SK-N-SH (cell line): ENCODE measurements at regions not wholly inside any gene's neighbourhood (a gene's known extent, or its start where the extent isn't known, plus 50 kb on each side); places are given as distances from the start of the nearest gene placed in this dataset.

Experiments used
- CTCF ChIA-PET: fragments of 300-600, 350-600 bp; formaldehyde crosslinking; extraction: SDS; loops from one replicate; lab custom pipeline; 2021; lab: Yijun Ruan, JAX
- POLR2A ChIA-PET: fragments of 350-600 bp; sonication (Branson Sonifier 250); formaldehyde crosslinking; extraction: SDS; loops from one replicate; lab custom pipeline; 2020; ENCODE audit warnings: antibody characterized with exemption, inconsistent platforms; lab: Yijun Ruan, JAX
- DNase-seq: peaks from one replicate; pipeline ENCODE4 v3.0.0; 2012
- H2AFZ ChIP-seq: fragments of 200-600 bp; sonication (generic); 2 replicates; pipeline ENCODE4 v1.8.1; 2016; ENCODE audit warnings: antibody characterized with exemption, mild to moderate bottlenecking, low read depth
- H3F3A ChIP-seq: fragments of 200-600 bp; sonication (generic); replicated peaks from 2 replicates; pipeline ENCODE3; 2016; ENCODE audit warnings: antibody characterized with exemption, mild to moderate bottlenecking; ENCODE audit not compliant: insufficient read depth
- H3K27ac ChIP-seq, 2 experiments: fragments of 200-500 bp in 1 of 2; fragments of 200-600 bp in 1 of 2; sonication (Bioruptor generic) in 1 of 2; sonication (generic), shearing (Covaris generic) in 1 of 2; 2 replicates each; pipeline versions ENCODE4 v1.5.1 to v1.6.1; 2014 to 2016; ENCODE audit warnings: low read depth in 2 of 2, inconsistent platforms in 1 of 2, low read length in 1 of 2, mild to moderate bottlenecking in 1 of 2, mixed read lengths in 1 of 2
- H3K27me3 ChIP-seq: fragments of 200-600 bp; sonication (generic), shearing (Covaris generic); 2 replicates; pipeline ENCODE4 v1.6.1; 2016; ENCODE audit warnings: mixed run types; ENCODE audit not compliant: insufficient read depth
- H3K36me3 ChIP-seq, 2 experiments: fragments of 200-500 bp in 1 of 2; fragments of 200-600 bp in 1 of 2; sonication (Bioruptor generic) in 1 of 2; sonication (generic) in 1 of 2; replicated peaks in 1 of 2; 2 replicates each; pipeline versions ENCODE3 to v1.5.1; 2014 to 2016; ENCODE audit warnings: low read length in 1 of 2, mild to moderate bottlenecking in 1 of 2; ENCODE audit not compliant: insufficient read depth in 2 of 2, control insufficient read depth in 1 of 2
- H3K4me1 ChIP-seq, 2 experiments: fragments of 200-500 bp in 1 of 2; fragments of 200-600 bp in 1 of 2; sonication (Bioruptor generic) in 1 of 2; sonication (generic), shearing (Covaris generic) in 1 of 2; 2 replicates each; pipeline versions ENCODE4 v1.5.1 to v1.6.1; 2014 to 2016; ENCODE audit warnings: low read depth in 1 of 2, low read length in 1 of 2, mixed run types in 1 of 2; ENCODE audit not compliant: insufficient read depth in 2 of 2, control insufficient read depth in 1 of 2
- H3K4me2 ChIP-seq: fragments of 200-600 bp; sonication (generic), shearing (Covaris generic); 2 replicates; pipeline ENCODE4 v1.6.1; 2017; ENCODE audit warnings: mixed run types
- H3K4me3 ChIP-seq, 2 experiments: fragments of 200-500 bp in 1 of 2; fragments of 200-600 bp in 1 of 2; sonication (Bioruptor generic) in 1 of 2; sonication (generic), shearing (Covaris generic) in 1 of 2; 2 replicates each; pipeline versions ENCODE4 v1.5.1 to v1.8.1; 2014 to 2016; ENCODE audit warnings: low read depth in 2 of 2, inconsistent platforms in 1 of 2, low read length in 1 of 2, mild to moderate bottlenecking in 1 of 2, mixed read lengths in 1 of 2, moderate library complexity in 1 of 2
- H3K79me2 ChIP-seq: fragments of 200-600 bp; sonication (generic); 2 replicates; pipeline ENCODE4 v1.8.1; 2017; ENCODE audit warnings: mild to moderate bottlenecking; ENCODE audit not compliant: insufficient read depth
- H3K9ac ChIP-seq: fragments of 200-600 bp; sonication (generic); 2 replicates; pipeline ENCODE4 v1.6.1; 2017; ENCODE audit warnings: mixed run types
- H3K9me2 ChIP-seq: fragments of 200-600 bp; sonication (generic); 2 replicates; pipeline ENCODE4 v1.6.1; 2017; ENCODE audit warnings: mixed run types
- H3K9me3 ChIP-seq: fragments of 200-600 bp; sonication (generic); 2 replicates; pipeline ENCODE4 v1.6.1; 2017; ENCODE audit warnings: mixed run types, mild to moderate bottlenecking, moderate library complexity
- H4K20me1 ChIP-seq: fragments of 200-600 bp; sonication (generic); 2 replicates; pipeline ENCODE4 v1.6.1; 2017; ENCODE audit warnings: mild to moderate bottlenecking, mixed run types; ENCODE audit not compliant: insufficient read depth
- CHD2 ChIP-seq: fragments of 150-350 bp; IDR thresholded peaks from 2 replicates; pipeline ENCODE4 v1.6.1; 2018; ENCODE audit warnings: low read length; ENCODE audit not compliant: partially characterized antibody
- CTCF ChIP-seq: fragments of 200-600 bp; sonication (generic); IDR thresholded peaks from 2 replicates; pipeline ENCODE4 v1.6.1; 2017; ENCODE audit warnings: antibody characterized with exemption, mild to moderate bottlenecking, moderate library complexity
- EZH2phosphoT487 ChIP-seq: fragments of 200-600 bp; sonication (generic); IDR thresholded peaks from 2 replicates; pipeline ENCODE4 v1.6.1; 2017; ENCODE audit warnings: low read depth, mixed run types, mild to moderate bottlenecking, antibody characterized with exemption, moderate library complexity, borderline replicate concordance
- FOSL2 ChIP-seq: IDR thresholded peaks from 2 replicates; pipeline ENCODE4 v1.4.0; 2012; ENCODE audit warnings: low read depth, mild to moderate bottlenecking, moderate library complexity, borderline replicate concordance
- FOXJ3 ChIP-seq: sonication (generic); formaldehyde crosslinking; IDR thresholded peaks from 2 replicates; pipeline ENCODE4 v1.5.1; 2020; ENCODE audit warnings: mild to moderate bottlenecking, missing genetic modification reagents
- GATA2 ChIP-seq: sonication (generic); formaldehyde crosslinking; IDR thresholded peaks from 2 replicates; pipeline ENCODE4 v1.5.0; 2020; ENCODE audit warnings: mild to moderate bottlenecking, missing genetic modification reagents
- IRF3 ChIP-seq: fragments of 150-350 bp; IDR thresholded peaks from 2 replicates; pipeline ENCODE4 v1.6.1; 2016; ENCODE audit warnings: mild to moderate bottlenecking, low read depth, low read length
- MAX ChIP-seq: IDR thresholded peaks from 2 replicates; pipeline ENCODE4 v1.4.0; 2012; ENCODE audit warnings: low read depth
- MEF2A ChIP-seq: IDR thresholded peaks from 2 replicates; pipeline ENCODE4 v1.4.0; 2012; ENCODE audit warnings: low read depth, borderline replicate concordance
- NFIC ChIP-seq: IDR thresholded peaks from 2 replicates; pipeline ENCODE4 v1.4.0; 2012; ENCODE audit warnings: borderline replicate concordance
- NRF1 ChIP-seq: IDR thresholded peaks from 2 replicates; pipeline ENCODE4 v1.6.1; 2012; ENCODE audit warnings: low read depth, mild to moderate bottlenecking, low read length
- POLR2AphosphoS5 ChIP-seq: IDR thresholded peaks from 2 replicates; pipeline ENCODE4 v1.6.1; 2012; ENCODE audit warnings: low read depth, low read length
- RAD21 ChIP-seq: IDR thresholded peaks from 2 replicates; pipeline ENCODE4 v1.6.1; 2012; ENCODE audit warnings: mild to moderate bottlenecking, low read length
- RCOR1 ChIP-seq: fragments of 150-350 bp; IDR thresholded peaks from 2 replicates; pipeline ENCODE4 v1.6.1; 2017; ENCODE audit warnings: antibody characterized with exemption, low read length
- RFX5 ChIP-seq: IDR thresholded peaks from 2 replicates; pipeline ENCODE4 v1.6.1; 2012; ENCODE audit warnings: mild to moderate bottlenecking, improper control_type of control experiment, low read length
- RXRA ChIP-seq: IDR thresholded peaks from 2 replicates; pipeline ENCODE4 v1.4.0; 2012; ENCODE audit warnings: low read depth, mild to moderate bottlenecking, borderline replicate concordance
- USF1 ChIP-seq: IDR thresholded peaks from 2 replicates; pipeline ENCODE4 v1.4.0; 2012; ENCODE audit warnings: low read depth, borderline replicate concordance
- ZBTB33 ChIP-seq: IDR thresholded peaks from 2 replicates; pipeline ENCODE4 v1.4.0; 2012; ENCODE audit warnings: low read depth, borderline replicate concordance
- WGBS: methylation state at CpG from one replicate; pipeline ENCODE4 v1.1.6; 2017; ENCODE audit warnings: low lambda C conversion rate; 5-methylcytosine and 5-hydroxymethylcytosine counted together

GRCh38 chr4:156619154-156619934 is 352.3 kb downstream of the PDGFC start:
- DNase-seq = no peak
- Histone ChIP-seq H3K27me3 (no peaks in the 10 kb centered on the region), H3K79me2 (no peaks in the 10 kb centered on the region), H3K4me2 (no peak overlapping the region), H3K27ac (no peak overlapping the region), H3K9ac (no peak overlapping the region), H4K20me1 (no peaks in the 10 kb centered on the region), H3K36me3 (no peaks in the 10 kb centered on the region), H2AFZ (no peak overlapping the region), H3K9me3 (no peaks in the 10 kb centered on the region), H3K9me2 (no peaks in the 10 kb centered on the region), H3K4me3 (no peak overlapping the region), H3K4me1 (peaks cover 0 to 13% of the 10 kb centered on the region in 2 experiments; a peak in 2 of 4 replicates), H3F3A (peaks cover 22% of the 10 kb centered on the region)
- ChIA-PET CTCF (no interaction called here), POLR2A (no interaction called here)
- WGBS = 39% methylated on average over 3 of the region's 3 CpGs
- TF ChIP-seq EZH2phosphoT487 = no peak
- no peak for TF ChIP-seq ZBTB33
- no peak for TF ChIP-seq RCOR1
- no peak for TF ChIP-seq USF1
- no peak for TF ChIP-seq NFIC
- TF ChIP-seq IRF3 = no peak
- TF ChIP-seq FOSL2 = no peak
- TF ChIP-seq NRF1 = no peak
- no peak for TF ChIP-seq POLR2AphosphoS5
- no peak for TF ChIP-seq RXRA
- no peak for TF ChIP-seq RFX5
- no peak for TF ChIP-seq MAX
- no peak for TF ChIP-seq CHD2
- no peak for TF ChIP-seq RAD21
- TF ChIP-seq MEF2A = no peak
- no peak for TF ChIP-seq FOXJ3 (CRISPR knock-in tag)
- TF ChIP-seq CTCF = no peak
- TF ChIP-seq GATA2 (CRISPR knock-in tag) = no peak
